Retina (tissue), 1 donor: ENCODE measurements at regions not wholly inside any gene's neighbourhood (a gene's known extent, or its start where the extent isn't known, plus 50 kb on each side); places are given as distances from the start of the nearest gene placed in this dataset.

Experiments used
- DNase-seq: peaks from one replicate; pipeline ENCODE4 v3.0.0-alpha.2; 2016

- DNase-seq, result no peak
These were observed 52.9 kb upstream of the TPRG1 start for GRCh38 chr3:189118896-189119295.

GRCh38 chr3:189119950-189120349 lies 51.8 kb upstream of the TPRG1 start:
- no peak for DNase-seq

GRCh38 chr3:189121092-189121491 lies 50.7 kb upstream of the TPRG1 start:
- no peak for DNase-seq
